ENCODE measurements at regions not wholly inside any gene's neighbourhood (a gene's known extent, or its start where the extent isn't known, plus 50 kb on each side); places are given as distances from the start of the nearest gene placed in this dataset.

GRCh38 chr2:224283466-224283965 is 118.4 kb downstream of the FAM124B start:
- Histone ChIP-seq H3K4me3 (no peak overlapping the region), H3K27me3 (ENCODE audit: insufficient read depth in 3 of 3, low read length in 2 of 3) (no peaks in the 10 kb centered on the region), H3K9me3 (no peaks in the 10 kb centered on the region), H3K4me1 (no peaks in the 10 kb centered on the region), H3K36me3 (ENCODE audit: insufficient read depth in 1 of 2, low read depth in 1 of 2) (no peaks in the 10 kb centered on the region), H3K27ac (no peak overlapping the region)
- DNase-seq, result no peak
- 54 to 59% (median 56%) methylated on average over 8 of the region's 8 CpGs for WGBS, 3 donors
- intact Hi-C loops (cut with DNase I), result loop anchor here in 1 of 2 donors (5.0 kb wide), 1 partner anchor 311 kb away; no protein-coding TSS in a partner anchor
- ATAC-seq, result no peak
- no peak for TF ChIP-seq CTCF (IDR thresholded peaks at IDR 0.05)

GRCh38 chr2:224281374-224281773 is 120.5 kb downstream of the FAM124B start:
- no peaks in the 10 kb centered on the region for H3K4me1 ChIP-seq
- ATAC-seq, result no peak
- no peaks in the 10 kb centered on the region for H3K9me3 ChIP-seq
- no peaks in the 10 kb centered on the region for H3K27me3 ChIP-seq (ENCODE audit: insufficient read depth in 3 of 3, low read length in 2 of 3)
- 84 to 91% (median 85%) methylated on average over 2 of the region's 2 CpGs for WGBS, 3 donors
- TF ChIP-seq CTCF (IDR thresholded peaks at IDR 0.05), result no peak
- H3K36me3 ChIP-seq (ENCODE audit: insufficient read depth in 1 of 2, low read depth in 1 of 2), result no peaks in the 10 kb centered on the region
- DNase-seq, result no peak
- H3K27ac ChIP-seq, result no peak overlapping the region
- intact Hi-C loops (cut with DNase I), result loop anchor here in 1 of 2 donors (5.0 kb wide), 1 partner anchor 309 kb away; no protein-coding TSS in a partner anchor
- no peak overlapping the region for H3K4me3 ChIP-seq

- no peak for ATAC-seq
- intact Hi-C loops (cut with DNase I), result no loop called here
- Histone ChIP-seq H3K27me3 (ENCODE audit: insufficient read depth in 3 of 3, low read length in 2 of 3) (no peaks in the 10 kb centered on the region), H3K4me1 (no peaks in the 10 kb centered on the region), H3K36me3 (ENCODE audit: insufficient read depth in 1 of 2, low read depth in 1 of 2) (no peaks in the 10 kb centered on the region), H3K9me3 (no peaks in the 10 kb centered on the region), H3K27ac (no peak overlapping the region), H3K4me3 (no peak overlapping the region)
- 70 to 72% (median 72%) methylated on average over 3 of the region's 3 CpGs for WGBS, 3 donors
- no peak for DNase-seq
- no peak for TF ChIP-seq CTCF (IDR thresholded peaks at IDR 0.05)
Observed at GRCh38 chr2:224278531-224278930, 123.4 kb downstream of the FAM124B start.

- DNase-seq, result no peak
- no peaks in the 10 kb centered on the region for H3K4me1 ChIP-seq
- H3K36me3 ChIP-seq (ENCODE audit: insufficient read depth in 1 of 2, low read depth in 1 of 2), result no peaks in the 10 kb centered on the region
- ATAC-seq, result no peak
- intact Hi-C loops (cut with DNase I), result no loop called here
- no peaks in the 10 kb centered on the region for H3K27me3 ChIP-seq (ENCODE audit: insufficient read depth in 3 of 3, low read length in 2 of 3)
- H3K27ac ChIP-seq, result no peak overlapping the region
- no peak for TF ChIP-seq CTCF (IDR thresholded peaks at IDR 0.05)
- H3K9me3 ChIP-seq, result no peaks in the 10 kb centered on the region
- no peak overlapping the region for H3K4me3 ChIP-seq
Observed at GRCh38 chr2:224276251-224276650, 125.7 kb downstream of the FAM124B start.

GRCh38 chr2:224272237-224272910 is 129.5 kb downstream of the FAM124B start:
- Histone ChIP-seq H3K27ac (no peak overlapping the region), H3K4me1 (no peaks in the 10 kb centered on the region), H3K36me3 (ENCODE audit: insufficient read depth in 1 of 2, low read depth in 1 of 2) (no peaks in the 10 kb centered on the region), H3K27me3 (ENCODE audit: insufficient read depth in 3 of 3, low read length in 2 of 3) (no peaks in the 10 kb centered on the region), H3K9me3 (no peaks in the 10 kb centered on the region), H3K4me3 (no peak overlapping the region)
- ATAC-seq, result no peak
- WGBS, 3 donors, result 79 to 81% (median 80%) methylated on average over 6 of the region's 6 CpGs
- TF ChIP-seq CTCF (IDR thresholded peaks at IDR 0.05), result no peak
- intact Hi-C loops (cut with DNase I), result no loop called here
- no peak for DNase-seq

All from psoas muscle (tissue), 7 donors.